NT2/D1 (cell line): ENCODE measurements at regions not wholly inside any gene's neighbourhood (a gene's known extent, or its start where the extent isn't known, plus 50 kb on each side); places are given as distances from the start of the nearest gene placed in this dataset.
"Not testable (repeated sequence)": the region's sequence is repeated elsewhere in the genome, so short reads cannot be mapped to it uniquely, and the experiment has no call there.

ENCODE experiments used
- SUZ12 ChIP-seq: IDR thresholded peaks from 2 replicates; pipeline ENCODE4 v1.6.1; 2011; ENCODE audit not compliant: insufficient read length, insufficient read depth; ENCODE audit errors: extremely low read depth
- YY1 ChIP-seq: IDR thresholded peaks from 2 replicates; pipeline ENCODE4 v1.6.1; 2011; ENCODE audit not compliant: insufficient read length, insufficient read depth
- ZNF274 ChIP-seq: IDR thresholded peaks from 2 replicates; pipeline ENCODE4 v1.6.1; 2011; ENCODE audit warnings: mild to moderate bottlenecking, low read depth, low read length

DNA sequence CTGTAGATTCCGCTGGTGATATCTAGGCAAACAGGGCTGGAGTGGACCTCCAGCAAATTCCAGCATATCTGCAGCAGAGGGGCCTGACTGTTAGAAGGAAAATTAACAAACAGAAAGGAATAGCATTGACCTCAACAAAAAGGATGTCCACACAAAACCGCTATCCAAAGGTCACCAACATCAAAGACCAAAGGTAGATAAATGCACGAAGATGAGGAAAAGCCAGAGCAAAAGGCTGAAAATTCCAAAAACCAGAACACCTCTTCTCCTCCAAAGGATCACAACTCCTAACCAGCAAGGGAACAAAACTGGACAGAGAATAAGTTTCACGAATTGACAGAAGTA lies 134.8 kb upstream of the HS3ST4 start:
- not testable (repeated sequence) for TF ChIP-seq ZNF274, YY1, SUZ12
